NB4 (cell line): ENCODE measurements at regions not wholly inside any gene's neighbourhood (a gene's known extent, or its start where the extent isn't known, plus 50 kb on each side); places are given as distances from the start of the nearest gene placed in this dataset.

Source experiments
- MYC ChIP-seq: IDR thresholded peaks from 2 replicates; pipeline ENCODE4 v1.6.1; 2011; ENCODE audit warnings: low read depth, low read length
- TF ChIP-seq, protein P1 (sequence below): IDR thresholded peaks from one replicate; pipeline ENCODE4 v1.5.1; 2012; ENCODE audit warnings: low read depth, low read length
- TF ChIP-seq, protein P2 (sequence below): IDR thresholded peaks from 2 replicates; pipeline ENCODE4 v1.6.1; 2011; ENCODE audit warnings: low read depth, low read length

DNA sequence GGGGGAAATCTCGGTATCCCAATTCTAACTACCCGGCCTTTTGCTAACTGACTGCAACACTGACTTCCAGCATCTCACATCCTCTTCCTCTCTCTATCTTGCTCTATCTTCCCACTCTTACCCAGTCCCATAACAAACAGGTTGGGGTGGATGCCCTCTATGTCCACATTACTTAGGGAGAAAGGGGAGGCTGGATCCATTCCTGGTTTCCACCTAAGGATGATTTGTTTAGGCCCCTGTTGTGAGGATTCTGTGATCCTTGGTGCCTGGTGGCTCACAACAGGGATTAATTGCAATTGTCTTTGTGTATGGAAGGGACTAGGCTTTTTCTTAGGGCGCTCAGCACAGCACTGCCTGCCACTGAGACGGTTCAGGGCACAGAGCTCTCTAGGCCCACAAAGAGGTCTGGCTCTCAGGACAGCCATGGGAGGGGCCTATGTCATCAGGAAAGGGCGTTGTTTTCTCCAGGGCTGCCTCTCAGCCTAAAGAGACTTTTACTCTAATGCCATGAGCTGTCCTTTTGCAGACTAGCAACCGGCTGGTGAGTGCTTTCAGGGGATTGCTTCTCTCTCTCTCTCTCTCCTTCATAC lies 612.1 kb upstream of the SALL1 start:
- TF ChIP-seq, protein P1, sequence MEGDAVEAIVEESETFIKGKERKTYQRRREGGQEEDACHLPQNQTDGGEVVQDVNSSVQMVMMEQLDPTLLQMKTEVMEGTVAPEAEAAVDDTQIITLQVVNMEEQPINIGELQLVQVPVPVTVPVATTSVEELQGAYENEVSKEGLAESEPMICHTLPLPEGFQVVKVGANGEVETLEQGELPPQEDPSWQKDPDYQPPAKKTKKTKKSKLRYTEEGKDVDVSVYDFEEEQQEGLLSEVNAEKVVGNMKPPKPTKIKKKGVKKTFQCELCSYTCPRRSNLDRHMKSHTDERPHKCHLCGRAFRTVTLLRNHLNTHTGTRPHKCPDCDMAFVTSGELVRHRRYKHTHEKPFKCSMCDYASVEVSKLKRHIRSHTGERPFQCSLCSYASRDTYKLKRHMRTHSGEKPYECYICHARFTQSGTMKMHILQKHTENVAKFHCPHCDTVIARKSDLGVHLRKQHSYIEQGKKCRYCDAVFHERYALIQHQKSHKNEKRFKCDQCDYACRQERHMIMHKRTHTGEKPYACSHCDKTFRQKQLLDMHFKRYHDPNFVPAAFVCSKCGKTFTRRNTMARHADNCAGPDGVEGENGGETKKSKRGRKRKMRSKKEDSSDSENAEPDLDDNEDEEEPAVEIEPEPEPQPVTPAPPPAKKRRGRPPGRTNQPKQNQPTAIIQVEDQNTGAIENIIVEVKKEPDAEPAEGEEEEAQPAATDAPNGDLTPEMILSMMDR: no peak
- TF ChIP-seq, protein P2, sequence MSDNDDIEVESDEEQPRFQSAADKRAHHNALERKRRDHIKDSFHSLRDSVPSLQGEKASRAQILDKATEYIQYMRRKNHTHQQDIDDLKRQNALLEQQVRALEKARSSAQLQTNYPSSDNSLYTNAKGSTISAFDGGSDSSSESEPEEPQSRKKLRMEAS: no peak
- TF ChIP-seq MYC: no peak
